Left ventricle myocardium inferior (tissue), 1 donor: ENCODE measurements at regions not wholly inside any gene's neighbourhood (a gene's known extent, or its start where the extent isn't known, plus 50 kb on each side); places are given as distances from the start of the nearest gene placed in this dataset.

Experiments used
- DNase-seq: peaks from one replicate; pipeline ENCODE4 v3.0.0-alpha.2; 2020
- H3K27ac ChIP-seq: fragments of 200-600 bp; replicated peaks from 2 replicates; pipeline ENCODE4 v1.8.0; 2021
- H3K27me3 ChIP-seq: fragments of 200-600 bp; 2 replicates; pipeline ENCODE4 v1.8.0; 2021; ENCODE audit warnings: low read depth
- H3K36me3 ChIP-seq: fragments of 200-600 bp; 2 replicates; pipeline ENCODE4 v1.8.0; 2021
- H3K4me1 ChIP-seq: fragments of 200-600 bp; 2 replicates; pipeline ENCODE4 v1.8.0; 2021
- H3K4me3 ChIP-seq: fragments of 200-600 bp; 2 replicates; pipeline ENCODE4 v1.8.0; 2021; ENCODE audit warnings: mild to moderate bottlenecking, moderate library complexity
- H3K9me3 ChIP-seq: fragments of 200-600 bp; replicated peaks from 2 replicates; pipeline ENCODE4 v1.8.0; 2021
- intact Hi-C: fragments of 100-400 bp; cut with micrococcal nuclease; formaldehyde crosslinking; loops from one replicate; pipeline ENCODE4 v1.11.0; 2022
- TF ChIP-seq, protein P1 (sequence below): fragments of 200-600 bp; IDR thresholded peaks from 2 replicates; pipeline ENCODE4 v1.8.0; 2021; ENCODE audit warnings: antibody characterized with exemption, mild to moderate bottlenecking, borderline replicate concordance
- donor health status: DM: no; HTN: yes; CAD: no; lungs with severe emphysema.

DNA sequence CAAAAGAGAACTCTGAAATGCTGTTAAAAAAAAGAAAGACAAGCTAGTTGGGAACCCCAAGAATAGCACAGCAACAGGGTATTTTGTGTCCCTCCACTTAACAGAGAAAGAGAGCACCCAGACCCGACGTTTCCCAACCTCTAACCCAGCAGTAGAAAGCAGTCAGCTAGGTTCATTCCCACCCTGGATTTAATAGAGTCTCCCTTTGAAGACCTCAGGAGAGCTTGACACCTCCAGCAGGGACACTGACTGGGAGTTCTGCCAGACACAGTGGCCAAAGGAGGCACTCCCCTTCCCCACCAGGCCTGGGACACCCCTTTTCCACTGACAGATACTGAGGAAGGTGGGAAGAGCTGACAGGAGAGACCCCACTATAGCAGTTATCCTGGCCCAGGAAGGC lies 337.5 kb upstream of the MSX2 start:
- H3K4me3 ChIP-seq, result no peak overlapping the region
- no peaks in the 10 kb centered on the region for H3K36me3 ChIP-seq
- H3K4me1 ChIP-seq, result no peaks in the 10 kb centered on the region
- no peak overlapping the region for H3K27ac ChIP-seq
- TF ChIP-seq, protein P1, sequence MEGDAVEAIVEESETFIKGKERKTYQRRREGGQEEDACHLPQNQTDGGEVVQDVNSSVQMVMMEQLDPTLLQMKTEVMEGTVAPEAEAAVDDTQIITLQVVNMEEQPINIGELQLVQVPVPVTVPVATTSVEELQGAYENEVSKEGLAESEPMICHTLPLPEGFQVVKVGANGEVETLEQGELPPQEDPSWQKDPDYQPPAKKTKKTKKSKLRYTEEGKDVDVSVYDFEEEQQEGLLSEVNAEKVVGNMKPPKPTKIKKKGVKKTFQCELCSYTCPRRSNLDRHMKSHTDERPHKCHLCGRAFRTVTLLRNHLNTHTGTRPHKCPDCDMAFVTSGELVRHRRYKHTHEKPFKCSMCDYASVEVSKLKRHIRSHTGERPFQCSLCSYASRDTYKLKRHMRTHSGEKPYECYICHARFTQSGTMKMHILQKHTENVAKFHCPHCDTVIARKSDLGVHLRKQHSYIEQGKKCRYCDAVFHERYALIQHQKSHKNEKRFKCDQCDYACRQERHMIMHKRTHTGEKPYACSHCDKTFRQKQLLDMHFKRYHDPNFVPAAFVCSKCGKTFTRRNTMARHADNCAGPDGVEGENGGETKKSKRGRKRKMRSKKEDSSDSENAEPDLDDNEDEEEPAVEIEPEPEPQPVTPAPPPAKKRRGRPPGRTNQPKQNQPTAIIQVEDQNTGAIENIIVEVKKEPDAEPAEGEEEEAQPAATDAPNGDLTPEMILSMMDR, result no peak
- H3K27me3 ChIP-seq, result peaks cover 68% of the 10 kb centered on the region
- peaks cover 6% of the 10 kb centered on the region for H3K9me3 ChIP-seq
- DNase-seq, result no peak
- intact Hi-C loops, result no loop called here

DNA sequence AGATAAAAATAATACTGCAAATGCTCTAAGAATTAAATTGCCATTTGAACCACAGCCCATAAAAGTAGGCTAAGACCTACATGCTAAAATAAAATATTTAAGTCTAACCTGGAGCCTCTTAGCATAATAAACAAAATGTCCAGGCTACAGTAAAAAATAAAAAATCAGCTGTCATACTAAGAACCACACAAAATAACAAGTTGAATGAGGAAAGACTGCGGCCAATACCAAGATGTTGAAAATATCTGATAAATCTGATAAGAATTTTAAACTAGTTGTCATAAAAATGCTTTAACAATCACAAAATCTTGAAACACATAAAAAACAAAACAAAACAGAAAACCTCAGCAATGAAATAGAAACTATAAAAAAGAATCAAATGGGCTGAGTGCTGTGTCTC lies 336.9 kb upstream of the MSX2 start:
- H3K4me3 ChIP-seq, result no peak overlapping the region
- no peaks in the 10 kb centered on the region for H3K36me3 ChIP-seq
- TF ChIP-seq, protein P1, result no peak
- peaks cover 69% of the 10 kb centered on the region for H3K27me3 ChIP-seq
- no peaks in the 10 kb centered on the region for H3K4me1 ChIP-seq
- no peak overlapping the region for H3K27ac ChIP-seq
- no peak for DNase-seq
- intact Hi-C loops, result no loop called here
- H3K9me3 ChIP-seq, result peaks cover 2% of the 10 kb centered on the region

DNA sequence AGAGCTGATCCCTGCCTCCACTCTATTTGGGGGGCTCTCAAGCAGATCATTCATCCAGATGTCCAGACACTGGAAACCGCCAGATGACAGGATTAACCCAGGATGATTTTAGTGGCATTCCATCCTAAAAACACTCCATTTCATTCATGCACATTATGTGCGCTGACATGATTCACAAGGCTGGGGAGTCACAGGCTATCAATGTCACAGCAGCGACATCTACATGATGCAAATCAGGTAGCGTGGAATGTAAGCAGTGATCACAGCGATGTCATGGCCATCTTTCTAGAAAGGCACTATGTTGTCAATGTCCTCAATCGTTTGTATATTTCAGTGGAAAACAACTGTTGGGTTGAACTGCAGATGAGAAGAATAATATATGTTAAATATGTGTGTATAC lies 331.5 kb upstream of the MSX2 start:
- TF ChIP-seq, protein P1, result no peak
- Histone ChIP-seq H3K4me3 (no peak overlapping the region), H3K27ac (no peak overlapping the region), H3K27me3 (peaks cover 72% of the 10 kb centered on the region), H3K36me3 (no peaks in the 10 kb centered on the region), H3K9me3 (no peaks in the 10 kb centered on the region), H3K4me1 (no peaks in the 10 kb centered on the region)
- DNase-seq, result no peak
- intact Hi-C loops, result no loop called here

DNA sequence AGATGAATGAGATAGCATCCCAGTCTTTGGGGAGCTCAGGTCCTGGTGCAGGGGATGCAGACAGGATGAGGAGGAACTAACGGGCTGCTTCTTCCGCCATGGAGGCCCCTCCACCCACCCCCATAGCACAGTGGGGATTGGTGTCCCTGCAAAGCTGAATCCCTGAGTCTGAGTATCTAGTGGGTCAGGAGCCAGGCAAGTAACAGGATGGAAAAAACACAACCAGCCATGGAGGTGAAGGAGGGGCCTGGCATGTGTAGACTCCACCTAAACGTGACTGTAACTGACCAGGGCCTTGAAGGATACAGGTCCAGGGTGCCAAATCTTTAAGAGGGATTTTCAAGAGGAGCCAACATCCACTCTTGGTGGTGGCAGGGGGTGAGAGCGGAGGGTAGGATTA lies 327.8 kb upstream of the MSX2 start:
- DNase-seq, result no peak
- H3K4me3 ChIP-seq, result no peak overlapping the region
- no peaks in the 10 kb centered on the region for H3K36me3 ChIP-seq
- H3K4me1 ChIP-seq, result no peaks in the 10 kb centered on the region
- no peak overlapping the region for H3K27ac ChIP-seq
- H3K27me3 ChIP-seq, result peaks cover 55% of the 10 kb centered on the region
- no peaks in the 10 kb centered on the region for H3K9me3 ChIP-seq
- TF ChIP-seq, protein P1, result no peak
- intact Hi-C loops, result no loop called here

DNA sequence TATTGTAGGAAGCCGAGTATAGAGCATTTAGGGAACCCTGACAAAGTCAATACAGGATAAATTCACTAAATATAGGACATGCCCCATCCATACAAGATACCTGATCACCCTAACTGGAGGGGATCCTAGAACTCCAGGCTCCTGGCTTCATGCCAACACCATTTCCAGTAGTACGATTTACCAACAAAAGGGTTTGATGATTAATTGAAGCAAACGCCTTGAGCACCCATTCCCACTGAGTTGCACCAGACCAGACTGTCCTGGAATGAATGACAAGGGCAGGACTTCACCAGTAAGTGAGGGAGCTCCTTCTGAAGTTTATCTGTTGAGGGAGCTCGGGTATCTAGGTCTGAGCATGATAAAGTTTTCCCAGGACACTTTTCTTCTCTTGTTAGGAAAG lies 327.2 kb upstream of the MSX2 start:
- no peak for DNase-seq
- no peaks in the 10 kb centered on the region for H3K36me3 ChIP-seq
- H3K4me1 ChIP-seq, result no peaks in the 10 kb centered on the region
- H3K27me3 ChIP-seq, result peaks cover 56% of the 10 kb centered on the region
- TF ChIP-seq, protein P1, result no peak
- intact Hi-C loops, result no loop called here
- H3K4me3 ChIP-seq, result no peak overlapping the region
- no peaks in the 10 kb centered on the region for H3K9me3 ChIP-seq
- H3K27ac ChIP-seq, result no peak overlapping the region

DNA sequence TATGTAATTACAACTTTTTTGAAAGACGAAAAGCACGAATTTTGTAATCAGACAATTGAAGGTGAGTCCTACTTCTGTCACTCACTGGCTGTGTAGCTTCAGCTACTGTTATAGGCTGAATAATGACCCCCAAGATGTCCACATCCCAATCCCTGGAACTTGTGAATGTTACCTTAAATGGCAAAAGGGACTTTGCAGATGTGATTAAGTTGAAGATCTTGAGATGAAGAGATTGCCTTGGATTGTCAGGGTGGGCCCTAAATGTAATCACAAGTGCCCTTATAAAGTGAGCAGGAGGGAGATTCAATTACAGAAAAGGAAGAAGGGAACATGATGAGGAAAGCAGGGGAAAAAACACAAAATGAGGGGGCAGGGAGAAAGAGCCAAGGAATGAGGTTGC lies 326.2 kb upstream of the MSX2 start:
- H3K4me3 ChIP-seq, result no peak overlapping the region

More for the DNA sequence above, 326.2 kb upstream of the MSX2 start:
- Histone ChIP-seq H3K27me3 (peaks cover 57% of the 10 kb centered on the region), H3K27ac (no peak overlapping the region), H3K36me3 (no peaks in the 10 kb centered on the region), H3K9me3 (no peaks in the 10 kb centered on the region), H3K4me1 (no peaks in the 10 kb centered on the region)
- TF ChIP-seq, protein P1, result no peak
- intact Hi-C loops, result no loop called here
- no peak for DNase-seq
